Stimulated activated naive CD4-positive, alpha-beta T cell treated with Interleukin-2 at 50 U/mL for 16 hours (primary cell): ENCODE measurements at regions not wholly inside any gene's neighbourhood (a gene's known extent, or its start where the extent isn't known, plus 50 kb on each side); places are given as distances from the start of the nearest gene placed in this dataset.

ENCODE experiments used
- DNase-seq: peaks from one replicate; lab custom pipeline; 2025; lab: John Stamatoyannopoulos, UW

GRCh38 chr13:78426183-78426582 is 177.2 kb downstream of the POU4F1 start:
- no peak for DNase-seq

GRCh38 chr13:78420814-78421213 is 182.5 kb downstream of the POU4F1 start:
- DNase-seq = no peak

GRCh38 chr13:78413887-78414553 is 189.3 kb downstream of the POU4F1 start:
- DNase-seq = no peak

GRCh38 chr13:78410847-78411246 is 192.5 kb downstream of the POU4F1 start:
- DNase-seq = no peak

- DNase-seq = no peak
These were observed 193.2 kb downstream of the POU4F1 start for GRCh38 chr13:78410164-78410563.

GRCh38 chr13:78409172-78409571 is 194.2 kb downstream of the POU4F1 start:
- no peak for DNase-seq

- DNase-seq = no peak
These were observed 198.4 kb downstream of the POU4F1 start for GRCh38 chr13:78404846-78405360.

GRCh38 chr13:78402708-78403400 is 200.5 kb downstream of the POU4F1 start:
- no peak for DNase-seq

- no peak for DNase-seq
These were observed 201.3 kb downstream of the POU4F1 start for GRCh38 chr13:78401873-78402707.

- no peak for DNase-seq
These were observed 204.5 kb downstream of the POU4F1 start for GRCh38 chr13:78398743-78399410.

GRCh38 chr13:78393286-78394142 is 209.8 kb downstream of the POU4F1 start:
- DNase-seq = no peak

- DNase-seq = no peak
These were observed 219.5 kb downstream of the POU4F1 start for GRCh38 chr13:78383899-78384298.

- DNase-seq = no peak
These were observed 220.3 kb downstream of the POU4F1 start for GRCh38 chr13:78383071-78383484.

- no peak for DNase-seq
These were observed 220.9 kb downstream of the POU4F1 start for GRCh38 chr13:78382491-78382890.

GRCh38 chr13:78376822-78377221 is 226.5 kb downstream of the POU4F1 start:
- DNase-seq = no peak

- DNase-seq = no peak
These were observed 227.3 kb downstream of the POU4F1 start for GRCh38 chr13:78376033-78376432.

GRCh38 chr13:78372581-78372980 is 230.8 kb downstream of the POU4F1 start:
- no peak for DNase-seq

- DNase-seq = no peak
These were observed 233.1 kb downstream of the POU4F1 start for GRCh38 chr13:78370231-78370630.

- DNase-seq = no peak
These were observed 238.6 kb downstream of the POU4F1 start for GRCh38 chr13:78364711-78365110.

- no peak for DNase-seq
These were observed 262.3 kb downstream of the POU4F1 start for GRCh38 chr13:78341032-78341431.

- no peak for DNase-seq
These were observed 263.4 kb downstream of the POU4F1 start for GRCh38 chr13:78339927-78340326.
